Activated T-helper 1 cell treated with anti-CD3 and anti-CD28 coated beads, Interleukin-12 subunit alpha, Interleukin-12 subunit beta, Interleukin-2, Interleukin-4 antibody, amounts not matched to agents 30 ng/mL and 10 ng/mL and 1 ng/mL, durations not matched to agents 14 hours and 24 hours and 36 hours (primary cell): ENCODE measurements at regions not wholly inside any gene's neighbourhood (a gene's known extent, or its start where the extent isn't known, plus 50 kb on each side); places are given as distances from the start of the nearest gene placed in this dataset.

Source experiments
- DNase-seq: peaks from one replicate; pipeline ENCODE4 v3.0.0; 2021; ENCODE audit warnings: low spot score
- H3K27ac Mint-ChIP-seq: one replicate; pipeline ENCODE4 v1.8.0; 2021; ENCODE audit warnings: mild to moderate bottlenecking, mixed read lengths
- H3K27me3 Mint-ChIP-seq: one replicate; pipeline ENCODE4 v1.8.0; 2022; ENCODE audit warnings: mild to moderate bottlenecking, moderate library complexity, mixed read lengths; ENCODE audit not compliant: insufficient read depth
- H3K36me3 Mint-ChIP-seq: one replicate; pipeline ENCODE4 v1.8.0; 2021; ENCODE audit warnings: low read depth, mixed read lengths
- H3K4me1 Mint-ChIP-seq: one replicate; pipeline ENCODE4 v1.8.0; 2021; ENCODE audit warnings: low read depth, mixed read lengths
- H3K4me3 Mint-ChIP-seq: one replicate; pipeline ENCODE4 v1.8.0; 2021; ENCODE audit warnings: mild to moderate bottlenecking, moderate library complexity, mixed read lengths
- H3K9me3 Mint-ChIP-seq: one replicate; pipeline ENCODE4 v1.8.0; 2021; ENCODE audit warnings: mixed read lengths
- intact Hi-C: fragments of 100-400 bp; cut with micrococcal nuclease; formaldehyde crosslinking; loops from one replicate; pipeline ENCODE4 v1.15.1; 2024

DNA sequence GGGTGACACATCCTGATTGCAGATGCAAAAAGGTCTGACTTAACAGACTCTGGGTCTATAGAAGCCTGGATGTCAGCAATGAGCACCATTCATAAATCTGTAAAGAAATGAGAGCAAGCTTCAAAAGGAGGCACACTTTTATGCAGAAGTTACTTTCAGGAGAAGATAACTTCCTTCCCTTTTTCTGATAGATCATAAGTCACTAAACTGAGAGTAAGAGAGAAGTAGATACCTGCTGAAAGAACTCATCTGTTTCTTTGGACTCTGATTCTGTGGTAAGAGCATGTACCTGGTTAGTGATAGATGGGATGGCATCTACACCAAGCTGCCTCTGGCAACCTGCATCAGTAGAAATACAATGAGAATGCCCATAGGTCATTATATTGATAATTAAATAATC lies 525.6 kb downstream of the CETN3 start:
- Mint-ChIP-seq H3K27ac (no peak overlapping the region), H3K27me3 (no peaks in the 10 kb centered on the region), H3K36me3 (no peaks in the 10 kb centered on the region), H3K4me3 (no peak overlapping the region), H3K4me1 (no peaks in the 10 kb centered on the region), H3K9me3 (no peaks in the 10 kb centered on the region)
- intact Hi-C loops: no loop called here
- no peak for DNase-seq

- intact Hi-C loops: no loop called here
- Mint-ChIP-seq H3K36me3 (no peaks in the 10 kb centered on the region), H3K27ac (no peak overlapping the region), H3K27me3 (no peaks in the 10 kb centered on the region), H3K4me3 (no peak overlapping the region), H3K9me3 (no peaks in the 10 kb centered on the region), H3K4me1 (no peaks in the 10 kb centered on the region)
- DNase-seq: no peak
Observed at GRCh38 chr5:89878140-89879132, 531.1 kb downstream of the CETN3 start.

DNA sequence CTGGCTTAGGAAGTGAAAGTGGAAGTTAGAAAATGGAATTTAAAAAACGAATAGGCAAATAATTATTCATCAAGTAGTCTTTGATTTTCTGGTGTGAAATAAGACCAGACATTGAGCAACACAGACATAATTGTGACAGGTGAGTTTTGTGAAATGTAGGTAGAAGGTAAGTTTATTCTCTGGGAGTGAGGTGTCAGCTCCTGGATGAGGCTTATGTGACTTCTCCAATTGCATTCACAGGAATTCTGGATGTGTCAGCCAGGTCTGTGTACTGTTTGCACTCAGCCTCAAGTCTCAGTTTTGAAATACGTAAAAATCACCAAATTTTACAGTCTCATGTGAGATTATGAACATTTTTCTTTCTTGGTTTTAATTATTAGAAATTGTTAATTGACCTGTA lies 537.6 kb downstream of the CETN3 start:
- no peaks in the 10 kb centered on the region for H3K4me1 Mint-ChIP-seq
- H3K27me3 Mint-ChIP-seq: no peaks in the 10 kb centered on the region
- no peaks in the 10 kb centered on the region for H3K9me3 Mint-ChIP-seq
- no peak overlapping the region for H3K27ac Mint-ChIP-seq
- no peak for DNase-seq
- intact Hi-C loops: no loop called here
- no peaks in the 10 kb centered on the region for H3K36me3 Mint-ChIP-seq
- H3K4me3 Mint-ChIP-seq: no peak overlapping the region

GRCh38 chr5:89869346-89869745 lies 540.2 kb downstream of the CETN3 start:
- H3K4me3 Mint-ChIP-seq: no peak overlapping the region
- H3K36me3 Mint-ChIP-seq: no peaks in the 10 kb centered on the region
- H3K27me3 Mint-ChIP-seq: no peaks in the 10 kb centered on the region
- intact Hi-C loops: no loop called here
- no peaks in the 10 kb centered on the region for H3K9me3 Mint-ChIP-seq
- no peak overlapping the region for H3K27ac Mint-ChIP-seq
- no peak for DNase-seq
- H3K4me1 Mint-ChIP-seq: no peaks in the 10 kb centered on the region

DNA sequence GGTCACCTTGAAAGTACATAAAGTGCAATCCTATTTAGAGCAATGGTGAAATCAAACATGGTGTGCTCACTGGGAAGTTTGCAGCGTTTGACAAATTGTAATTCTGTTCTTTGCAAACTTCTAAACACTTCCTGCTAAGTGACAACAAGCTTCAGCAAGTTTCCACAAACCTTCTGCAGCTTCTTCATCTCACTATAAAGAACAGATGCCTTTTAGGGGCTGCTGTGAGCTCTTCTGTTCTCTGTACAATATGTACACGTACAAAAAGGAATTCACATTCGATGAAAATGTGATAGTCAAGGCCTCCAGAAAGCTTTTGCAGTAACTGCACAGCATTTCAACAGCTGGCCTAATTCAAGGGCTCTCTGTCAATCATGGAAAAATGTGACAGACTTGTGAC lies 543.1 kb downstream of the CETN3 start:
- intact Hi-C loops: no loop called here
- Mint-ChIP-seq H3K27ac (no peak overlapping the region), H3K4me1 (no peaks in the 10 kb centered on the region), H3K9me3 (no peaks in the 10 kb centered on the region), H3K4me3 (no peak overlapping the region), H3K27me3 (no peaks in the 10 kb centered on the region), H3K36me3 (no peaks in the 10 kb centered on the region)
- no peak for DNase-seq

DNA sequence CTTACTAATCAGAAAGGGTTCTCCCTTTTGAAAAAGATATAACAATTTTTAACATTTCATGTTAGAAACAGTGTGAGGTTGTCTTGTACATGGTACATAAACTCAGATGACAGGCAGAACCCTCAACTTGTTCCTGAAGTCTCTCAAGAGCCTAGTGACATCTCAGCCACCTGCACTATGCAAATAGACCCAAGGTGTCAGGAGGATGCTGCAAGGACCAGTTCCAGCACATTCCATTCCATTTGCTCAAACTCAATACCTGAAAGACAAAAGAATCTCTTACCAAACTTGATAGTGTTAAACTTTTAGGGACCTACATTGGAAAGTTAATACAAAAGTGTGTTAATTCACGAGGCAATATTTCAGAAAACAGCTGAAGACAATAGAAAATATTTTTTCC lies 544.6 kb downstream of the CETN3 start:
- Mint-ChIP-seq H3K27ac (no peak overlapping the region), H3K27me3 (no peaks in the 10 kb centered on the region), H3K4me3 (no peak overlapping the region), H3K9me3 (no peaks in the 10 kb centered on the region), H3K36me3 (no peaks in the 10 kb centered on the region), H3K4me1 (no peaks in the 10 kb centered on the region)
- no peak for DNase-seq
- intact Hi-C loops: no loop called here

GRCh38 chr5:89857790-89858189 lies 551.8 kb downstream of the CETN3 start:
- Mint-ChIP-seq H3K4me1 (no peaks in the 10 kb centered on the region), H3K4me3 (no peak overlapping the region), H3K9me3 (no peaks in the 10 kb centered on the region), H3K27ac (no peak overlapping the region), H3K27me3 (no peaks in the 10 kb centered on the region), H3K36me3 (no peaks in the 10 kb centered on the region)
- DNase-seq: no peak
- intact Hi-C loops: no loop called here

DNA sequence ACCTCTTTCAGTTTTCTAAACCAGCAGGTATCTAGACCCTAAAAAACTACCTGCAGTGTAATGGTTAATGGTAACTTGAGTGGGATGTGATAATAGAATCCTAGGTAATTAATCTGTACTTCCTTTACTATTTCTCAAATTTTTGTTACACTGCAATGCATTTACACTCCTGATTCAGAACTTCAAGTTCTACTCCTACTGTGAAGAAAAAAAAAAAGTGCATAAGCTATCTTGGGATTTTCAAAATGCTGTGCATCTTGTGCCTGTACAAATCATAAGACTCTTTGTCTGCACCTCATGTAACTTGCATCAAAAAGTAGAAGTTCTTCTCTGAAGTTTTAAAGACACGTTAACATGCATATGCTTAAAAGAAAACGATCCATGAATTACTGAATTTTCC lies 554.1 kb downstream of the CETN3 start:
- Mint-ChIP-seq H3K9me3 (no peaks in the 10 kb centered on the region), H3K36me3 (no peaks in the 10 kb centered on the region)

GRCh38 chr5:89851911-89852310 lies 557.6 kb downstream of the CETN3 start:
- Mint-ChIP-seq H3K9me3 (no peaks in the 10 kb centered on the region), H3K36me3 (no peaks in the 10 kb centered on the region)
- intact Hi-C loops: no loop called here

More for the DNA sequence above, 554.1 kb downstream of the CETN3 start:
- no peak for DNase-seq
- H3K27me3 Mint-ChIP-seq: no peaks in the 10 kb centered on the region
- no peak overlapping the region for H3K4me3 Mint-ChIP-seq
- no peak overlapping the region for H3K27ac Mint-ChIP-seq
- no peaks in the 10 kb centered on the region for H3K4me1 Mint-ChIP-seq
- intact Hi-C loops: no loop called here

GRCh38 chr5:89850513-89850865 lies 559.1 kb downstream of the CETN3 start:
- intact Hi-C loops: no loop called here
- no peak overlapping the region for H3K4me3 Mint-ChIP-seq
- no peaks in the 10 kb centered on the region for H3K27me3 Mint-ChIP-seq
- DNase-seq: no peak
- no peaks in the 10 kb centered on the region for H3K36me3 Mint-ChIP-seq
- no peak overlapping the region for H3K27ac Mint-ChIP-seq
- no peaks in the 10 kb centered on the region for H3K9me3 Mint-ChIP-seq
- H3K4me1 Mint-ChIP-seq: no peaks in the 10 kb centered on the region

More at GRCh38 chr5:89851911-89852310, 557.6 kb downstream of the CETN3 start:
- Mint-ChIP-seq H3K27ac (no peak overlapping the region), H3K27me3 (no peaks in the 10 kb centered on the region), H3K4me1 (no peaks in the 10 kb centered on the region), H3K4me3 (no peak overlapping the region)
- DNase-seq: no peak

DNA sequence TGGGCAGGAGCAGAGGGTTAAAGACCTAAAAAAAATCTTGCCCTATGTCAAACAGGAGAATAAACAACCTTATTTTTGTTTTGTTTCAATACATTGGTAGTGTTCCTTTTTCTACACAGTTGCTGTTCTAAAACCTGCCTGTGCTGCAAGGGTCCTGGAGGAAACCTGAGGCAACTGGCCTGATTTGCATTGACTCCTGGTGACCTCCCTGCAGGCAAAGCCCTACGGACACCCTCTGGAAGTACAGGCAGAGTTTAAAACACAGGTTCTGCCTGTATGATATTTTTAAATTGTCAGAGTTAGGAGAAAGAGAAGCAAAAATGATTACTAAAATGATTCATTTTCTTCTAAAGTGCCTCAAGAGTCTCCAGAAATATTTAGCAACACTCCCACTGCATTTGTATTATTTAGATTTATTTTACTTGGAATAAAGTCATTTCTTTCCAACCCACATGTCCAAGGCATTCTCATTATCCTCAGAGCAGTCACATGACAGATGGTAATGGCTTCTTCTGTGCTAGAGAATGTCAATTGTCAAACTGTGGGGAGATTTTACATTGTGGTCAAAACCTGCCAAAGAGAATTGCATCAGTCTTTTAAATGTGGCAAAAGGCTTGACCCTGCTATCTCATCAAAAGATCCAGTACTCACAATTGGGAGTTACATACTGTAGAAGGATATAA lies 559.6 kb downstream of the CETN3 start:
- Mint-ChIP-seq H3K27ac (no peak overlapping the region), H3K36me3 (no peaks in the 10 kb centered on the region), H3K4me3 (no peak overlapping the region), H3K9me3 (no peaks in the 10 kb centered on the region), H3K4me1 (no peaks in the 10 kb centered on the region), H3K27me3 (no peaks in the 10 kb centered on the region)
- intact Hi-C loops: no loop called here
- no peak for DNase-seq

GRCh38 chr5:89847743-89848142 lies 561.8 kb downstream of the CETN3 start:
- DNase-seq: no peak
- Mint-ChIP-seq H3K4me1 (no peaks in the 10 kb centered on the region), H3K4me3 (no peak overlapping the region), H3K9me3 (no peaks in the 10 kb centered on the region), H3K27me3 (no peaks in the 10 kb centered on the region), H3K27ac (no peak overlapping the region), H3K36me3 (no peaks in the 10 kb centered on the region)
- intact Hi-C loops: no loop called here

- peaks cover 1% of the 10 kb centered on the region for H3K27me3 Mint-ChIP-seq
- H3K4me1 Mint-ChIP-seq: no peaks in the 10 kb centered on the region
- H3K4me3 Mint-ChIP-seq: no peak overlapping the region
- no peak overlapping the region for H3K27ac Mint-ChIP-seq
- no peaks in the 10 kb centered on the region for H3K9me3 Mint-ChIP-seq
- intact Hi-C loops: no loop called here
- no peaks in the 10 kb centered on the region for H3K36me3 Mint-ChIP-seq
- no peak for DNase-seq
Observed at GRCh38 chr5:89844548-89844947, 565.0 kb downstream of the CETN3 start.
